MV-4-11 (cell line): ENCODE measurements at regions not wholly inside any gene's neighbourhood (a gene's known extent, or its start where the extent isn't known, plus 50 kb on each side); places are given as distances from the start of the nearest gene placed in this dataset.

Source experiments
- DNase-seq: peaks from one replicate; lab custom pipeline; 2025; lab: John Stamatoyannopoulos, UW

GRCh38 chr3:154549391-154549790 lies 119.4 kb upstream of the GPR149 start:
- no peak for DNase-seq

- no peak for DNase-seq
Observed at GRCh38 chr3:154548341-154548740, 118.4 kb upstream of the GPR149 start.

- DNase-seq, result no peak
Observed at GRCh38 chr3:154542837-154543236, 112.8 kb upstream of the GPR149 start.

- peak; percentile 8 for DNase-seq
Observed at GRCh38 chr3:154540950-154541604, 111.1 kb upstream of the GPR149 start.

GRCh38 chr3:154538566-154539360 lies 108.8 kb upstream of the GPR149 start:
- DNase-seq, result no peak

- DNase-seq, result peak; percentile 29
Observed at GRCh38 chr3:154536751-154537150, 106.8 kb upstream of the GPR149 start.

- no peak for DNase-seq
Observed at GRCh38 chr3:154522036-154522602, 92.1 kb upstream of the GPR149 start.

- no peak for DNase-seq
Observed at GRCh38 chr3:154517404-154517803, 87.4 kb upstream of the GPR149 start.

- no peak for DNase-seq
Observed at GRCh38 chr3:154515921-154516320, 85.9 kb upstream of the GPR149 start.

GRCh38 chr3:154510780-154511179 lies 80.8 kb upstream of the GPR149 start:
- no peak for DNase-seq

- DNase-seq, result no peak
Observed at GRCh38 chr3:154507727-154508126, 77.7 kb upstream of the GPR149 start.

GRCh38 chr3:154496978-154497377 lies 67.0 kb upstream of the GPR149 start:
- DNase-seq, result no peak

GRCh38 chr3:154496540-154496939 lies 66.5 kb upstream of the GPR149 start:
- no peak for DNase-seq

GRCh38 chr3:154486949-154487348 lies 57.0 kb upstream of the GPR149 start:
- no peak for DNase-seq

- no peak for DNase-seq
Observed at GRCh38 chr3:154482507-154482906, 52.5 kb upstream of the GPR149 start.

- DNase-seq, result no peak
Observed at GRCh38 chr3:154480033-154480432, 50.0 kb upstream of the GPR149 start.
